NCI-H345 (cell line): ENCODE measurements at regions not wholly inside any gene's neighbourhood (a gene's known extent, or its start where the extent isn't known, plus 50 kb on each side); places are given as distances from the start of the nearest gene placed in this dataset.
"Not testable (repeated sequence)": the region's sequence is repeated elsewhere in the genome, so short reads cannot be mapped to it uniquely, and the experiment has no call there.

Experiments
- DNase-seq: peaks from one replicate; lab custom pipeline; 2025; lab: John Stamatoyannopoulos, UW

GRCh38 chr5:128730021-128730420 is 192.0 kb upstream of the FBN2 start:
- DNase-seq = not testable (repeated sequence)

GRCh38 chr5:128735656-128736055 is 197.6 kb upstream of the FBN2 start:
- DNase-seq = not testable (repeated sequence)

DNA sequence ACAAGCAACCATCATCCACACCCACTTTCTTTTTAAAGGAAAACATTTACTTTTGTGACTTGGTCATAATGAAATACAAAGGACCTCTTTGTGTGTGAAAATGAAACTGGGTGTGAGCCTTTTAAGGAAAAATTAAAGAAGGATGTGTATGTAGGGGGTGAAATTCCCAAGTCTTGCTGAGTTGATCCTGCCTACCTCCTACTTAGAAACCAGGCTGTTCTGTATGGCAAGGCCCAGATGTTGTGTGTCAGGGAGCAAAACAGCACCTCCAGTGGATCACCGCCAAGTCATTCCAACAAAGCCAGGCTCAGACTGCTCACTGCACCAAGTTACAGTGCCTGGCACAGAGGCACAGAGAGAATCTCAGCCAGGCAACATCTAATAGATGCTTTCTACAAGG is 198.5 kb upstream of the FBN2 start:
- no peak for DNase-seq

DNA sequence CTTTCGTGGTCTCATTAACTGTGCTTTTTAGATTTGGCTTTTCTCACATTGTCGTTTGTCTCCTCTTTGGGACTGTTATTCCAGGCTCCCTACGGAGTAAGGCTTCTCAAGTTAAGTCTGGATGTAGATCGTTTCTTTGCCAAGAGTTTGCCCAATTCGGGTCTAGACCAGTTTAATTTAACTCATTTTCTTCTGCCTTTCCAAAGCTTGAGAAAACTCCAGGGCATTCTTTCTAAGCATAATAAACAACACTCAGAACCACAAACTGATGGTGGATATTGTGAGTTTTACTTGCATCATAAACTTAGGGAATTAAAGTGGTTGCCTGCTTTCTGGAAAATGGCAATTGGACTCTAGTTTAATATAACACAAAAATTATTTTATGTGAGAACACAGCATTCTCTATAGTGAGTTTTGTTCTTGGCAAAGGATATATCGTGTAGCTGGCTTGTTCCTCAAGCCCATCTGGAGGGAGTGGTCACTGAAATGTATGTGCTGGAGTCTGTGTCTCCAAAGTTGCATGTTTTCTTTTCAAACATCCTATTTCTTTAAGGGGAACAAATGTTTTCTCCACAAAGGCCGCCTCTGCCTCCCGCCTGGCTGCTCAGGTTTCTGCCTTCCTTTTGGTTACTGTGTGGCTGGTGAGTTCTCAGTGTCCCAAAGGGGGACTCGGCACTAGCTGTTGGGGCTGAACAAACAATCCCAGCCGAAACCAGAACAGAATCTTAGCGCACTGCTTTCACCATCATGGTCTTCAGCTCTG is 211.3 kb upstream of the FBN2 start:
- no peak for DNase-seq

GRCh38 chr5:128750155-128750554 is 212.1 kb upstream of the FBN2 start:
- DNase-seq = no peak

- no peak for DNase-seq
Measured at GRCh38 chr5:128757196-128757959, 207.9 kb upstream of the SLC27A6 start.

- no peak for DNase-seq
Measured at GRCh38 chr5:128762661-128763306, 202.5 kb upstream of the SLC27A6 start.

DNA sequence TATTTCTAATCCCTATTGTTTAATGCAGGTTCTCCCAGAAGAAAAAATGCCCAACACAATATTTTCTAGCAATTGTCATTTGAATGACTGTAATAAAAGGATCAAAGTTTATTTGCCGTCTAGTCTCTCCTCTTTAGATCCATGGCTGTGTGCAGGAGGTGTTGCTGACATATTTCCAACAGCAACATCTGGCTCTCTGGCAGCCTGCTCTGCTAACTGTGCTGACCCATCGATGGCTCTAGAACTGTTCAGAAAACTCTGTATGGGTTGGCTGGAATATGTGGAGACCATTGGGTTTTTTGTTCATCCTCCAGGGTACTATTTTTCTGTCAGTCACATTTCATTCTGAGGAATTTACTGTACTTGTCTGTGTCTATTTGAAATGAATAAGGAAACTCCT is 202.0 kb upstream of the SLC27A6 start:
- DNase-seq = no peak

DNA sequence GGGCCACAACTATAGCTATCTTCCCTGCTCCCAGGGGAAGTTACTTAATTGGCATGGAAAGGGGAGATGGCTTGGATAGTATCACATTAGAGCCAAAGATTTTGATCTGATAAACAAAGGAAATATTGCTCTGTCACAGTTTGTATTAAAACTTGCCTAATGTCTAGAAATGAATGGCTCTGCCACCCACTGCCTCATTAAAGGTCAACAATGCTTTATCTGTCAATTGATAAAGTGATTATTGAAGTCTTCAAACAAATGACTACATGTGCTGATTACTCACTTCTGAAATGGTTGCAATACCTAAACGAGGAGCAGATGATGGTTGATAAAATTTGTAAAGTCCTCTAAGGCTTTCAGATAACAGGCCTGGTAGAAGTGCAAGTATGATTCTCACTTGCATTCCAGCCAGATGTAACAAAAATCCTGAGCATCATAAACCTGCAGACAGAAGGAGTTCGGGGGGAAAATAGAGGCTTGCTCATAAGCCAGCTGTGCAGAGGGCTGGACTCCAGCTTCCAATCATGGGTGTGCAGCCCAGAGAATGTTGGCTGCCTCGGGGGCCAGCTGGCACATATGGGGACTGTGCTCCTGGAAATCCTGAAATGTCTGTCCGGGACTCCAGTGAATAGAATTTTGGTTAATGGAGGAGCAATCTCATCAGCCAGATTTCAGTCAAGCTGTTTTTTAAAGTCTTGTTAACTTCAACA is 200.5 kb upstream of the SLC27A6 start:
- DNase-seq = no peak

DNA sequence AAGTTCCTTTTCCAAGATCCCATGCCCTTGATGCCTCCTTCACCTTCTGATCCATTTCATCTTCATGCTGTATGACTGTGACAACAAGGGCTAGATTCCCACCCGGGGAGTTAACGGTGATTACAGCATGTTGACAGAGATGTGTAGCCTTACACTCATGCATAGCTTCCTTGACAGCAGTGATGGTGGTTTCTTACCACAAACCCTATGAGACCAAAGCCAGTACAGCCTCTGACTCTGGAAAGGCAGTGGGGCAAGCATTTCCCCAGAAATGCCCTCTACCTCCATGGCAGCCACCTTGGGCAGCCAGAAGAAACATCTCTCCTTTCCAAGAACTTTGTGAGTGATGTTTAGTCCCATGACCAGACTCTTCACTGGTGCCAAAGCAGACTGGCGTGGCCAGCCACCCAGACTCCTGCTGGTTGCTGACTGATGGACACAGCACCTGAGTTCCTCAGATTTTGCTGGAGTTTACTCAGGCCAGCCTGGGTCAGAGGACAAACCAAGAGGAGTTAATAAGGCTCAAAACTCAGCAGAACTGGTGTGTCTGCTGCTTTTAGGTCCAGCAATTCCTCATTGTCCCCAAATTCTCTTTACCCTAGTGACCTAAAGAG is 199.7 kb upstream of the SLC27A6 start:
- no peak for DNase-seq

- no peak for DNase-seq
Measured at GRCh38 chr5:128766406-128766805, 198.9 kb upstream of the SLC27A6 start.

DNA sequence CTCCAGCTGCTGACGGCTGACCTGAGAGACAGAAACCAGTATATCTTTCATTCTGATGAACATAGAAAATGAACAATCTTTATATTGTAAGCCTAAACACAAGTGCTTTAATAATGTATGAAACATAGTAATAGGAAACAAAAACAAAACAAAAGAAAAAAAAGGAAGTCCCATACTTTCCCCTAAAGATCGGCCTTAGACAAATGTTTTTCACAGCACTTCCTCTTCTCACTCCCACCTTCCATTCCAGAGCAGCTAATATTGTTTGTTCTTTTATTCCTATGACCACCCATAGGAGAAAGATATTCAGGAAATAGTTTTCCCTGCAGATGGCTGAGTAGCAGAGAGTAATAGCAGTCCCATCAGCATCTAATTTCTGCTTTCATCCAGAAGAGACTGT is 194.4 kb upstream of the SLC27A6 start:
- no peak for DNase-seq

DNA sequence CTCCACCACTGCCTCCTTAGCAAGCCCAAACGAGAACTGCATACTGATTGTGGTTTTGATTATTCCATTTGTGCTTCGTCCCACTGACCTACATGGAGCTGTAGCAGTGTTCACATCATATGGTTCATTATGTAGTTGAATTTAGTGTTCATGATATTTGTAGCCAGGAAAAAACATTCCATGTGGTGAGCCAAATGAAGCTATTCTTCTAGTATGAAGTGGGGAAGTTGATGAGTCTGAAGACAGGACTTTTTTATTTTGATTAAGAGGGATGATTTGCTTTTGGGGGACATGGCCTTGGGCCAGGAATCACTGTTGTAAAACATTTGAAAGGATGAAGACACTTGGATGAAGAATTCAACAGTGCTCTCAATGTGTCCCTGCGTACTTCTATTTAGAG is 192.9 kb upstream of the SLC27A6 start:
- DNase-seq = no peak

- no peak for DNase-seq
Measured at GRCh38 chr5:128773378-128773777, 191.9 kb upstream of the SLC27A6 start.

GRCh38 chr5:128774605-128775004 is 190.7 kb upstream of the SLC27A6 start:
- no peak for DNase-seq

DNA sequence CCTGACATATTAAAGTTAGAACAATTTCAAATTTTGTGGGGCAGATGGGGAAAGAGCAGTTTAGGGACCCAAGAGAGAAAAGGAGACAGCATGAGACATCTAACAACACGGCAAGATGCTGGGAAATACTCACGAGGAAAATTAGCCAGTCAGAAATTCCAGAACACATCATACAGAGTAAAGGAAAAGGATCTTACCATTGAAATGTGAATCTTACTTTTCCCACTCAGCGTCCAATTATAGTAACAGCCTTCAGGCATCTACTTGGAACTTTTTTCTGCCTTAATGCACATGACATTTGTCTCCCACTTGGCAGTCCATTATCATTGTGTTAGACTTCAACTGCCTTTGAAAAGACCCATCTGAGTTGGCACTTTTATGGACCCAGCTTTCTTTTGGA is 189.7 kb upstream of the SLC27A6 start:
- DNase-seq = no peak

GRCh38 chr5:128777052-128777451 is 188.2 kb upstream of the SLC27A6 start:
- DNase-seq = no peak

- DNase-seq = no peak
Measured at GRCh38 chr5:128778474-128778873, 186.8 kb upstream of the SLC27A6 start.

DNA sequence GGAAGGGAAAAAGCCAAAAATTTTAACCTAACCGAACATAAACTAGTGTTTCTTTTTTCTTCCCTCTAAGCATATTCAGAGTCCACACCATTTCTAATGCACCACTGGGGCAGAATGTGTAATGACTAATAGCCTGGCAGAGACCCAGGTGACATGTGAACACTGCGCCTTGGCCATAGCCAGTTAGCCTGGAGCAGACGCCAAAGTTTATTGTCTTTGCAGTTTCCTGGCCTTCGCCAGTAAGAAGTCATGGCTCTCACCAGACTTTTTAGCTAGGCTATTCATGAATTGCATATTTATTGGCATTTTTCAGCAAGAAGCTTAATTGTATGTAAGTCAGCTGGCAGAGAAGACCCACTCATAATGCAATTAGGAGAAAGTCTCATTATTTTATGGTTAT is 182.8 kb upstream of the SLC27A6 start:
- no peak for DNase-seq

- DNase-seq = no peak
Measured at GRCh38 chr5:128784726-128785125, 180.6 kb upstream of the SLC27A6 start.

- DNase-seq = no peak
Measured at GRCh38 chr5:128791312-128791711, 174.0 kb upstream of the SLC27A6 start.

DNA sequence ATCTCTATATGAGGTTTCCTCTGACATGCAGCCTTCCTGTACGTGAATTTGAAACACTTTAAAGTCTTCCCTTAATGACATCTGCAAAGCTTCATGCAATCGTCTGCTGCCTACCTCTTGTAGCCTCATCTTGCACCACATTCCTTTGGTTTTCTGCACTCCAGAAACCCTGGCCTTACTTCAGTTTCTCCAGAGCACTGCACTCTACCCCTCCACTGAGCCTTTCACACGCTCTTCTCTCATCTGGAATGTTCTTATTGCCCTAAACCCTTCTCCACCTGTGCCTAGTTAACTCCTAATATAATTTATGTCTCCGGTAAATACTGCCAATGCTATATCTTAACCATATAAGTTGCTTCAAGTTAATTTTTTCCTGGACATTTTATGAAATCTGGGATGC is 168.8 kb upstream of the SLC27A6 start:
- no peak for DNase-seq
